ENCODE measurements at regions not wholly inside any gene's neighbourhood (a gene's known extent, or its start where the extent isn't known, plus 50 kb on each side); places are given as distances from the start of the nearest gene placed in this dataset.

DNA sequence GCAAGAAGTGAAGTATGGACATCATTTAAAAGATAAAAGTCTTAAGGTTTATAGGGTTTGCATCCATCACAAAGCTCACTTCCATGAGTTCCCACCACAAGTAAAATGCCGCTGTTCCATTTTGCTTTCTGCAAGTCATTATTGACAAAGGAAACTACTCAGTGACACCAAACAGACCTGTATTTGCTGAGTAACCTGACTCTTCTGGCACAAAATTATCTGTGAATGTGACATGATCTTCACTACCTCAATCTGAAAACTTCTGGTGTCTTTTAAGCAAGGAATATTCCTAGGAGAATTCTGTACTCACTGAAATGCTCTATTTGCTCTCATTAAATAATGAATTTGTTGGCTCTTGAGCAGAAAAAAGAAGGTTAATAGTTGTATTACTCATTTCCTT is 1077.4 kb upstream of the ADGRL4 start:
- TF ChIP-seq, protein P1, sequence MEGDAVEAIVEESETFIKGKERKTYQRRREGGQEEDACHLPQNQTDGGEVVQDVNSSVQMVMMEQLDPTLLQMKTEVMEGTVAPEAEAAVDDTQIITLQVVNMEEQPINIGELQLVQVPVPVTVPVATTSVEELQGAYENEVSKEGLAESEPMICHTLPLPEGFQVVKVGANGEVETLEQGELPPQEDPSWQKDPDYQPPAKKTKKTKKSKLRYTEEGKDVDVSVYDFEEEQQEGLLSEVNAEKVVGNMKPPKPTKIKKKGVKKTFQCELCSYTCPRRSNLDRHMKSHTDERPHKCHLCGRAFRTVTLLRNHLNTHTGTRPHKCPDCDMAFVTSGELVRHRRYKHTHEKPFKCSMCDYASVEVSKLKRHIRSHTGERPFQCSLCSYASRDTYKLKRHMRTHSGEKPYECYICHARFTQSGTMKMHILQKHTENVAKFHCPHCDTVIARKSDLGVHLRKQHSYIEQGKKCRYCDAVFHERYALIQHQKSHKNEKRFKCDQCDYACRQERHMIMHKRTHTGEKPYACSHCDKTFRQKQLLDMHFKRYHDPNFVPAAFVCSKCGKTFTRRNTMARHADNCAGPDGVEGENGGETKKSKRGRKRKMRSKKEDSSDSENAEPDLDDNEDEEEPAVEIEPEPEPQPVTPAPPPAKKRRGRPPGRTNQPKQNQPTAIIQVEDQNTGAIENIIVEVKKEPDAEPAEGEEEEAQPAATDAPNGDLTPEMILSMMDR (IDR thresholded peaks at IDR 0.05; ENCODE audit: low read length): no peak
- no peak for TF ChIP-seq EZH2 (optimal IDR thresholded peaks at IDR 0.05; ENCODE audit: low read depth, low read length)

All from MM.1S (cell line).